ENCODE measurements at regions not wholly inside any gene's neighbourhood (a gene's known extent, or its start where the extent isn't known, plus 50 kb on each side); places are given as distances from the start of the nearest gene placed in this dataset.

DNA sequence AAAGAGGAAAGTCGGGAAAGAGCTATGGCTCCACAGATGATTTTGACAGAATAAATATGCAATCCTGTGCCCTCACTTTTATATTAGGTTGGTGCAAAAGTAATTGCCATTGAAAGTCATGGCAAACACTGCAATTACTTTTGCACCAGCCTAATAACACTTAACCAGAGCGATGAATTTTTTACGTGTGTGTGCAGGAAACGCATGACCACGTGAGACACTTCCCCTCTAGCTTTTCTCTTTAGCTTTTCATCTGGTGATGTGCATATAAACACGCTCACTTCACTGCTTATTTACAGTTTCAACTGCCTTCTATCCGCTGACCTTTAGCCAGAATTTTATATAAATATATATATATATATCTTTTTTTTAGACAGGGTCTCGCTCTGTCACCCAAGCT lies 216.3 kb upstream of the PSMD7 start:
- TF ChIP-seq SMAD1 (CRISPR knock-in tag; IDR thresholded peaks at IDR 0.05; ENCODE audit: borderline replicate concordance, low read depth): no peak
- TF ChIP-seq, protein P1, sequence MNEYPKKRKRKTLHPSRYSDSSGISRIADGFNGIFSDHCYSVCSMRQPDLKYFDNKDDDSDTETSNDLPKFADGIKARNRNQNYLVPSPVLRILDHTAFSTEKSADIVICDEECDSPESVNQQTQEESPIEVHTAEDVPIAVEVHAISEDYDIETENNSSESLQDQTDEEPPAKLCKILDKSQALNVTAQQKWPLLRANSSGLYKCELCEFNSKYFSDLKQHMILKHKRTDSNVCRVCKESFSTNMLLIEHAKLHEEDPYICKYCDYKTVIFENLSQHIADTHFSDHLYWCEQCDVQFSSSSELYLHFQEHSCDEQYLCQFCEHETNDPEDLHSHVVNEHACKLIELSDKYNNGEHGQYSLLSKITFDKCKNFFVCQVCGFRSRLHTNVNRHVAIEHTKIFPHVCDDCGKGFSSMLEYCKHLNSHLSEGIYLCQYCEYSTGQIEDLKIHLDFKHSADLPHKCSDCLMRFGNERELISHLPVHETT (CRISPR knock-in tag; conservative IDR thresholded peaks at IDR 0.05): no peak
- no peak for TF ChIP-seq ZNF549 (CRISPR knock-in tag; IDR thresholded peaks at IDR 0.05)
- TF ChIP-seq ZNF468 (CRISPR knock-in tag; IDR thresholded peaks at IDR 0.05): no peak
- no peak for TF ChIP-seq FIP1L1 (IDR thresholded peaks at IDR 0.05; ENCODE audit: borderline replicate concordance, insufficient read depth, low read depth, low read length)
- TF ChIP-seq ZNF460 (CRISPR knock-in tag; IDR thresholded peaks at IDR 0.05; ENCODE audit: borderline replicate concordance): no peak
- no peak for TF ChIP-seq PLRG1 (conservative IDR thresholded peaks at IDR 0.05)
- TF ChIP-seq CBX5 (CRISPR knock-in tag; IDR thresholded peaks at IDR 0.05; ENCODE audit: borderline replicate concordance): no peak
- TF ChIP-seq WIZ (CRISPR knock-in tag; IDR thresholded peaks at IDR 0.05): no peak
- TF ChIP-seq MTF2 (CRISPR knock-in tag; IDR thresholded peaks at IDR 0.05; ENCODE audit: borderline replicate concordance): no peak
- TF ChIP-seq, protein P2, sequence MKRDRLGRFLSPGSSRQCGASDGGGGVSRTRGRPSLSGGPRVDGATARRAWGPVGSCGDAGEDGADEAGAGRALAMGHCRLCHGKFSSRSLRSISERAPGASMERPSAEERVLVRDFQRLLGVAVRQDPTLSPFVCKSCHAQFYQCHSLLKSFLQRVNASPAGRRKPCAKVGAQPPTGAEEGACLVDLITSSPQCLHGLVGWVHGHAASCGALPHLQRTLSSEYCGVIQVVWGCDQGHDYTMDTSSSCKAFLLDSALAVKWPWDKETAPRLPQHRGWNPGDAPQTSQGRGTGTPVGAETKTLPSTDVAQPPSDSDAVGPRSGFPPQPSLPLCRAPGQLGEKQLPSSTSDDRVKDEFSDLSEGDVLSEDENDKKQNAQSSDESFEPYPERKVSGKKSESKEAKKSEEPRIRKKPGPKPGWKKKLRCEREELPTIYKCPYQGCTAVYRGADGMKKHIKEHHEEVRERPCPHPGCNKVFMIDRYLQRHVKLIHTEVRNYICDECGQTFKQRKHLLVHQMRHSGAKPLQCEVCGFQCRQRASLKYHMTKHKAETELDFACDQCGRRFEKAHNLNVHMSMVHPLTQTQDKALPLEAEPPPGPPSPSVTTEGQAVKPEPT (CRISPR knock-in tag; IDR thresholded peaks at IDR 0.05; ENCODE audit: low read depth): no peak
- TF ChIP-seq ZNF773 (CRISPR knock-in tag; IDR thresholded peaks at IDR 0.05; ENCODE audit: borderline replicate concordance): no peak
- no peaks in the 10 kb centered on the region for H4K20me1 ChIP-seq (ENCODE audit: insufficient read depth, low read length)
- no peak for DNase-seq (ENCODE audit: low spot score)
- H3K9ac ChIP-seq (ENCODE audit: insufficient read depth, low read depth, low read length): no peak overlapping the region
- no TSS peak for BruUV-seq (replicated peaks)
- H3K4me3 ChIP-seq (replicated peaks in 1 of 3; ENCODE audit: insufficient read depth in 1 of 3, low read depth in 2 of 3, low read length in 3 of 3): no peak overlapping the region
- H3K27ac ChIP-seq (ENCODE audit: extremely low read length, insufficient read depth, low read length): no peak overlapping the region
- FAIRE-seq: no peak
- peaks cover 3% of the 10 kb centered on the region; the same call in 1 of the 2 replicates for H3K9me3 ChIP-seq (ENCODE audit: low read length)
- no peak overlapping the region for H2AFZ ChIP-seq (ENCODE audit: low read length)
- ATAC-seq: no peak
- no peaks in the 10 kb centered on the region for H3K36me3 ChIP-seq (replicated peaks in 1 of 2; ENCODE audit: control insufficient read depth in 1 of 2, insufficient read depth in 2 of 2, low read length in 2 of 2)
- H3K4me1 ChIP-seq (ENCODE audit: insufficient read depth, low read length): no peaks in the 10 kb centered on the region
- WGBS (ENCODE audit: low lambda C conversion rate): 10% methylated on average over 8 of the region's 8 CpGs
- intact Hi-C loops (cut with micrococcal nuclease; ENCODE audit: unreplicated experiment): no loop called here
- POLR2A ChIA-PET: no interaction called here
- no peaks in the 10 kb centered on the region for H3K79me2 ChIP-seq (ENCODE audit: insufficient read depth, low read length)
- CTCF ChIA-PET (ENCODE audit: low intra/inter-chr PET ratio, low total read pairs): no interaction called here
- no peak overlapping the region for H3K4me2 ChIP-seq (ENCODE audit: low read depth, low read length)
- in situ Hi-C loops (cut with HindIII; ENCODE audit: extremely low pct_ligation_motif_present, low pct_unique_long_range_greater_than_20kb): no loop called here
- H3K27me3 ChIP-seq (ENCODE audit: control insufficient read depth in 1 of 2, insufficient read depth in 2 of 2, low read length in 2 of 2): 0 out of 5 replicates have a peak, but pooled peaks cover 0 to 11% of the 10 kb centered on the region in 2 experiments

All from HepG2 (cell line).